ENCODE measurements at regions not wholly inside any gene's neighbourhood (a gene's known extent, or its start where the extent isn't known, plus 50 kb on each side); places are given as distances from the start of the nearest gene placed in this dataset.

- TF ChIP-seq CTCF (optimal IDR thresholded peaks at IDR 0.05 in 1 of 3, IDR thresholded peaks at IDR 0.05 in 1 of 3, conservative IDR thresholded peaks at IDR 0.05 in 1 of 3; ENCODE audit: extremely low read depth in 1 of 3, insufficient read depth in 2 of 3, low read length in 3 of 3) (no peak), EZH2 (IDR thresholded peaks at IDR 0.05; ENCODE audit: low read length) (no peak)
These were observed 231.2 kb downstream of the FGF9 start for GRCh38 chr13:21901811-21902708.

All from keratinocyte (primary cell).